ENCODE measurements at regions not wholly inside any gene's neighbourhood (a gene's known extent, or its start where the extent isn't known, plus 50 kb on each side); places are given as distances from the start of the nearest gene placed in this dataset.

- TF ChIP-seq, protein P1, sequence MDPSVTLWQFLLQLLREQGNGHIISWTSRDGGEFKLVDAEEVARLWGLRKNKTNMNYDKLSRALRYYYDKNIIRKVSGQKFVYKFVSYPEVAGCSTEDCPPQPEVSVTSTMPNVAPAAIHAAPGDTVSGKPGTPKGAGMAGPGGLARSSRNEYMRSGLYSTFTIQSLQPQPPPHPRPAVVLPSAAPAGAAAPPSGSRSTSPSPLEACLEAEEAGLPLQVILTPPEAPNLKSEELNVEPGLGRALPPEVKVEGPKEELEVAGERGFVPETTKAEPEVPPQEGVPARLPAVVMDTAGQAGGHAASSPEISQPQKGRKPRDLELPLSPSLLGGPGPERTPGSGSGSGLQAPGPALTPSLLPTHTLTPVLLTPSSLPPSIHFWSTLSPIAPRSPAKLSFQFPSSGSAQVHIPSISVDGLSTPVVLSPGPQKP (IDR thresholded peaks at IDR 0.05; ENCODE audit: low read depth, low read length): no peak
- TF ChIP-seq, protein P2, sequence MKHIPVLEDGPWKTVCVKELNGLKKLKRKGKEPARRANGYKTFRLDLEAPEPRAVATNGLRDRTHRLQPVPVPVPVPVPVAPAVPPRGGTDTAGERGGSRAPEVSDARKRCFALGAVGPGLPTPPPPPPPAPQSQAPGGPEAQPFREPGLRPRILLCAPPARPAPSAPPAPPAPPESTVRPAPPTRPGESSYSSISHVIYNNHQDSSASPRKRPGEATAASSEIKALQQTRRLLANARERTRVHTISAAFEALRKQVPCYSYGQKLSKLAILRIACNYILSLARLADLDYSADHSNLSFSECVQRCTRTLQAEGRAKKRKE (CRISPR knock-in tag; IDR thresholded peaks at IDR 0.05; ENCODE audit: low read depth): no peak
These were observed 305.5 kb upstream of the DPH6 start (continued) for GRCh38 chr15:35851491-35851890.

GRCh38 chr15:35852818-35853624 lies 307.1 kb upstream of the DPH6 start:
- ChIA-PET CTCF (no interaction called here), POLR2A (no interaction called here)
- 79% methylated on average over 6 of the region's 6 CpGs for WGBS (ENCODE audit: missing lambda C conversion rate)
- FAIRE-seq: no peak
- H3K4me1 ChIP-seq: no peaks in the 10 kb centered on the region
- ATAC-seq: no peak
- no peak overlapping the region for H3K4me2 ChIP-seq
- no peak overlapping the region for H3K4me3 ChIP-seq
- DNase-seq (ENCODE audit: low read depth in 1 of 2, low spot score in 1 of 2): no peak
- no peak for TF ChIP-seq POLR2AphosphoS2 (conservative IDR thresholded peaks at IDR 0.05; ENCODE audit: low read length)
- TF ChIP-seq FOSL2 (IDR thresholded peaks at IDR 0.05): no peak
- no peak for TF ChIP-seq FOSL2 (CRISPR knock-in tag; IDR thresholded peaks at IDR 0.05)
- TF ChIP-seq JUNB (IDR thresholded peaks at IDR 0.05): no peak
- TF ChIP-seq, protein P1 (IDR thresholded peaks at IDR 0.05; ENCODE audit: low read depth, low read length): no peak
- TF ChIP-seq HOXB13 (CRISPR knock-in tag; IDR thresholded peaks at IDR 0.05; ENCODE audit: low read depth): no peak
- TF ChIP-seq, protein P2 (CRISPR knock-in tag; IDR thresholded peaks at IDR 0.05; ENCODE audit: low read depth): no peak
- TF ChIP-seq E2F6 (IDR thresholded peaks at IDR 0.05; ENCODE audit: borderline replicate concordance, low read depth): no peak
- no peak for TF ChIP-seq ZC3H11A (IDR thresholded peaks at IDR 0.05)
- no peak for TF ChIP-seq PBX3 (IDR thresholded peaks at IDR 0.05)
- TF ChIP-seq BHLHE40 (IDR thresholded peaks at IDR 0.05; ENCODE audit: low read depth, low read length): no peak
- TF ChIP-seq SMC3 (IDR thresholded peaks at IDR 0.05): no peak
- TF ChIP-seq CBX8 (IDR thresholded peaks at IDR 0.05): no peak
- no peak for TF ChIP-seq CEBPB (IDR thresholded peaks at IDR 0.05)
- TF ChIP-seq REST (IDR thresholded peaks at IDR 0.05): no peak
- no peak for TF ChIP-seq JUN (IDR thresholded peaks at IDR 0.05)
- no peak for TF ChIP-seq EP300 (IDR thresholded peaks at IDR 0.05)
- no peak for TF ChIP-seq SREBF2 (IDR thresholded peaks at IDR 0.05)
- no peak for TF ChIP-seq GATA3 (IDR thresholded peaks at IDR 0.05; ENCODE audit: borderline replicate concordance)
- H3K27ac ChIP-seq: no peak overlapping the region
- no peaks in the 10 kb centered on the region for H3K9me3 ChIP-seq
